ENCODE measurements at regions not wholly inside any gene's neighbourhood (a gene's known extent, or its start where the extent isn't known, plus 50 kb on each side); places are given as distances from the start of the nearest gene placed in this dataset.

DNA sequence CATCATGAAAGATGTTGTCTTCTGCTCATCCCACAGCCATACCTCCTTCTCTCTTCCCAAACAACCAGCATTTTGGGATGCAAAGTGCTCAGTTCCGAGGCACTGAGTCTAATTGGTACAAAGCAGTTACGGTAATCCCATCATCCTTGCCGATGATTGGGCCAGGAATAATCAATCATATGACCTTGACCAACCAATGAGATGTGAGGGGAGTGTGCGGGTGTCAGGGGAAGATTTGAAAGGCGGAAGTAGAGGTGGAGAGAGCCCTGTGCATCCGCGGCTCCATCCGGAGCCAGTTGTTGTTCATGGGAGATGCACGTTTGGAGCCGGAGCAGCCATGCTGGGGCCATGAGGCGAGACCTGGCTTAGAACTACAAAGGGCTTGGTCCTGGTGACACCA is 67.3 kb downstream of the SYNE3 start:
- no peak overlapping the region for H3K4me2 ChIP-seq (ENCODE audit: insufficient read depth, low read length)

DNA sequence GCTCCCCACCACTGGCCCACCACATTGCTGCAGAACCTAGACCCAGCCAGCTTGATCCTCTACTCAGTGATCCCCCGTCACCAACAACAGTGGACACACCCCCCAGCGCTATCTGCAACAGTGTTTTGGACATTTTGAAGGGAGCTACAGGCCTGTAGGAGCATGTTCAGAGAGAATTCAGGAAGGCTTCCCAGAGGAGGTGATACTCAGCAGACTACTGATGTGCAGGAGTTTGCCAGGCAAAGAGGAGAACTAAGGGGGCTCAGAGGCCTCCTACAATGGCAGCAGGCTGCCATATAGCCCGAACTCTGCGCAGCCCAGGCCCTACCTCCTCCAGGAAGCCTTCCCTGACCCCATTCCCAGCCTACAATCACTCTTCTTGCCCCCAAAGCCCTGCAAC is 70.0 kb downstream of the SYNE3 start:
- no peak overlapping the region for H2AFZ ChIP-seq (ENCODE audit: low read depth, low read length)
- H3K27me3 ChIP-seq (ENCODE audit: insufficient read depth, low read length, poor library complexity) = no peaks in the 10 kb centered on the region
- no peaks in the 10 kb centered on the region for H4K20me1 ChIP-seq (ENCODE audit: insufficient read depth, low read length)
- TF ChIP-seq, protein P1, sequence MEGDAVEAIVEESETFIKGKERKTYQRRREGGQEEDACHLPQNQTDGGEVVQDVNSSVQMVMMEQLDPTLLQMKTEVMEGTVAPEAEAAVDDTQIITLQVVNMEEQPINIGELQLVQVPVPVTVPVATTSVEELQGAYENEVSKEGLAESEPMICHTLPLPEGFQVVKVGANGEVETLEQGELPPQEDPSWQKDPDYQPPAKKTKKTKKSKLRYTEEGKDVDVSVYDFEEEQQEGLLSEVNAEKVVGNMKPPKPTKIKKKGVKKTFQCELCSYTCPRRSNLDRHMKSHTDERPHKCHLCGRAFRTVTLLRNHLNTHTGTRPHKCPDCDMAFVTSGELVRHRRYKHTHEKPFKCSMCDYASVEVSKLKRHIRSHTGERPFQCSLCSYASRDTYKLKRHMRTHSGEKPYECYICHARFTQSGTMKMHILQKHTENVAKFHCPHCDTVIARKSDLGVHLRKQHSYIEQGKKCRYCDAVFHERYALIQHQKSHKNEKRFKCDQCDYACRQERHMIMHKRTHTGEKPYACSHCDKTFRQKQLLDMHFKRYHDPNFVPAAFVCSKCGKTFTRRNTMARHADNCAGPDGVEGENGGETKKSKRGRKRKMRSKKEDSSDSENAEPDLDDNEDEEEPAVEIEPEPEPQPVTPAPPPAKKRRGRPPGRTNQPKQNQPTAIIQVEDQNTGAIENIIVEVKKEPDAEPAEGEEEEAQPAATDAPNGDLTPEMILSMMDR (IDR thresholded peaks at IDR 0.05; ENCODE audit: borderline replicate concordance, extremely low read depth, low read length, poor library complexity, severe bottlenecking) = no peak
- no peak for TF ChIP-seq EZH2 (IDR thresholded peaks at IDR 0.05; ENCODE audit: borderline replicate concordance, low read depth, low read length, severe bottlenecking)
- no peak overlapping the region for H3K9ac ChIP-seq (ENCODE audit: low read depth, low read length)
- DNase-seq (no peak), ATAC-seq (ENCODE audit: insufficient read depth, low read depth) (no peak)
- no peak overlapping the region for H3K4me3 ChIP-seq (ENCODE audit: low read depth in 1 of 2, low read length in 2 of 2)
- H3K36me3 ChIP-seq (ENCODE audit: insufficient read depth, low read length) = no peaks in the 10 kb centered on the region
- no peaks in the 10 kb centered on the region for H3K79me2 ChIP-seq (ENCODE audit: insufficient read depth, low read length)
- H3K4me1 ChIP-seq (ENCODE audit: insufficient read depth, low read length) = no peaks in the 10 kb centered on the region
- no peak overlapping the region for H3K4me2 ChIP-seq (ENCODE audit: insufficient read depth, low read length)
- H3K27ac ChIP-seq (ENCODE audit: low read length) = no peak overlapping the region
- no peaks in the 10 kb centered on the region for H3K9me3 ChIP-seq (ENCODE audit: insufficient read depth, low read length, severe bottlenecking)

More for the DNA sequence above, 67.3 kb downstream of the SYNE3 start:
- Histone ChIP-seq H3K4me1 (ENCODE audit: insufficient read depth, low read length) (no peaks in the 10 kb centered on the region), H3K4me3 (ENCODE audit: low read depth in 1 of 2, low read length in 2 of 2) (no peak overlapping the region), H3K79me2 (ENCODE audit: insufficient read depth, low read length) (no peaks in the 10 kb centered on the region), H3K27ac (ENCODE audit: low read length) (no peak overlapping the region), H2AFZ (ENCODE audit: low read depth, low read length) (no peak overlapping the region), H3K27me3 (ENCODE audit: insufficient read depth, low read length, poor library complexity) (no peaks in the 10 kb centered on the region), H3K36me3 (ENCODE audit: insufficient read depth, low read length) (no peaks in the 10 kb centered on the region), H4K20me1 (ENCODE audit: insufficient read depth, low read length) (no peaks in the 10 kb centered on the region), H3K9me3 (ENCODE audit: insufficient read depth, low read length, severe bottlenecking) (no peaks in the 10 kb centered on the region), H3K9ac (ENCODE audit: low read depth, low read length) (no peak overlapping the region)
- ATAC-seq (ENCODE audit: insufficient read depth, low read depth) (no peak), DNase-seq (no peak)
- TF ChIP-seq, protein P1 (IDR thresholded peaks at IDR 0.05; ENCODE audit: borderline replicate concordance, extremely low read depth, low read length, poor library complexity, severe bottlenecking) = no peak
- TF ChIP-seq EZH2 (IDR thresholded peaks at IDR 0.05; ENCODE audit: borderline replicate concordance, low read depth, low read length, severe bottlenecking) = no peak

DNA sequence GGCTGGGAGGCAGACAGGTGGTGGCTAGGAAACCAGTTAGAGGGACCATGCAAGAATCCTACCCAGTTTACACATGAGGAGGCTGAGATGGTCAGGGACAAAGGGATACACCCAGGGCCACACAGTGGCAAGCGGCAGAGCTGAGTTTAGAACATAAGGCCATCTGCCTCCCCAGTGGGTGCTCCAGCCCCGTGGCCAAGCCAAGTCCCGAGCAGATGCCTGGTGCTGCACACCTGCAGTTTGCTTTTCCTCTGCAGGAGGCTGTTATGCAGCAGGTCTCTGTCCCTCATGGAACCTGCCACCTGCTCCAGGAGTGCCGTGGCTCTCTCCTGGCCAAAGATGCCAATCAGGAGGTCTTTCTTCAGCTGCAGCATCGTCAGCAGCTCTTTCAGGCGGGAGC is 70.8 kb downstream of the SYNE3 start:
- H3K9ac ChIP-seq (ENCODE audit: low read depth, low read length) = no peak overlapping the region
- no peaks in the 10 kb centered on the region for H3K36me3 ChIP-seq (ENCODE audit: insufficient read depth, low read length)
- TF ChIP-seq, protein P1 (IDR thresholded peaks at IDR 0.05; ENCODE audit: borderline replicate concordance, extremely low read depth, low read length, poor library complexity, severe bottlenecking) = no peak
- TF ChIP-seq EZH2 (IDR thresholded peaks at IDR 0.05; ENCODE audit: borderline replicate concordance, low read depth, low read length, severe bottlenecking) = no peak
- no peaks in the 10 kb centered on the region for H3K79me2 ChIP-seq (ENCODE audit: insufficient read depth, low read length)
- H3K4me1 ChIP-seq (ENCODE audit: insufficient read depth, low read length) = no peaks in the 10 kb centered on the region
- no peak for DNase-seq
- no peak overlapping the region for H2AFZ ChIP-seq (ENCODE audit: low read depth, low read length)
- no peak overlapping the region for H3K4me2 ChIP-seq (ENCODE audit: insufficient read depth, low read length)
- H3K4me3 ChIP-seq (ENCODE audit: low read depth in 1 of 2, low read length in 2 of 2) = no peak overlapping the region
- no peaks in the 10 kb centered on the region for H4K20me1 ChIP-seq (ENCODE audit: insufficient read depth, low read length)
- H3K27me3 ChIP-seq (ENCODE audit: insufficient read depth, low read length, poor library complexity) = no peaks in the 10 kb centered on the region
- no peaks in the 10 kb centered on the region for H3K9me3 ChIP-seq (ENCODE audit: insufficient read depth, low read length, severe bottlenecking)
- no peak for ATAC-seq (ENCODE audit: insufficient read depth, low read depth)
- no peak overlapping the region for H3K27ac ChIP-seq (ENCODE audit: low read length)

DNA sequence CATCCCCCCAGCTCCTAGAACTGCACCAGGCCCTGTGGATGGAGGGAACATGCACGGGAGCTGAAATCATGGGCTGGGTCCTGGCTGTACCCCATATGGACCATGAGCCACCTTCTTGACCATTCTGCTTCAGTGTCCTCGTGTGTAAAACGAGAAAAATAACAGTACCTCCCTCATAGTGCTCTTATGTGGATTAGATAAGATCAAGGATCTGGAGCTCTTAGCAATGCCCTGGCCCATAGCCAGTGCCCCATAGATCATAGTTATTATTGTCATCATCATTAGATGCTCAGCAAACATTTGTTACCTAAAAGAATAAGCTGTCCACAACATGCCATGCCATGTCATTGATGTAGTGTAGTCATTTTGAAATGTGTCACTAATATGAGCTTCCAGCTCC is 71.3 kb downstream of the SYNE3 start:
- Histone ChIP-seq H3K4me2 (ENCODE audit: insufficient read depth, low read length) (no peak overlapping the region), H2AFZ (ENCODE audit: low read depth, low read length) (no peak overlapping the region), H3K79me2 (ENCODE audit: insufficient read depth, low read length) (no peaks in the 10 kb centered on the region), H4K20me1 (ENCODE audit: insufficient read depth, low read length) (no peaks in the 10 kb centered on the region; the same call in 1 of the 2 replicates), H3K27me3 (ENCODE audit: insufficient read depth, low read length, poor library complexity) (no peaks in the 10 kb centered on the region), H3K9me3 (ENCODE audit: insufficient read depth, low read length, severe bottlenecking) (no peaks in the 10 kb centered on the region), H3K27ac (ENCODE audit: low read length) (no peak overlapping the region), H3K36me3 (ENCODE audit: insufficient read depth, low read length) (no peaks in the 10 kb centered on the region), H3K4me3 (ENCODE audit: low read depth in 1 of 2, low read length in 2 of 2) (no peak overlapping the region), H3K4me1 (ENCODE audit: insufficient read depth, low read length) (no peaks in the 10 kb centered on the region), H3K9ac (ENCODE audit: low read depth, low read length) (no peak overlapping the region)
- ATAC-seq (ENCODE audit: insufficient read depth, low read depth) (no peak), DNase-seq (no peak)
- TF ChIP-seq EZH2 (IDR thresholded peaks at IDR 0.05; ENCODE audit: borderline replicate concordance, low read depth, low read length, severe bottlenecking) = no peak
- TF ChIP-seq, protein P1 (IDR thresholded peaks at IDR 0.05; ENCODE audit: borderline replicate concordance, extremely low read depth, low read length, poor library complexity, severe bottlenecking) = no peak

Data from DND-41 (cell line).